ENCODE measurements at regions not wholly inside any gene's neighbourhood (a gene's known extent, or its start where the extent isn't known, plus 50 kb on each side); places are given as distances from the start of the nearest gene placed in this dataset.

DNA sequence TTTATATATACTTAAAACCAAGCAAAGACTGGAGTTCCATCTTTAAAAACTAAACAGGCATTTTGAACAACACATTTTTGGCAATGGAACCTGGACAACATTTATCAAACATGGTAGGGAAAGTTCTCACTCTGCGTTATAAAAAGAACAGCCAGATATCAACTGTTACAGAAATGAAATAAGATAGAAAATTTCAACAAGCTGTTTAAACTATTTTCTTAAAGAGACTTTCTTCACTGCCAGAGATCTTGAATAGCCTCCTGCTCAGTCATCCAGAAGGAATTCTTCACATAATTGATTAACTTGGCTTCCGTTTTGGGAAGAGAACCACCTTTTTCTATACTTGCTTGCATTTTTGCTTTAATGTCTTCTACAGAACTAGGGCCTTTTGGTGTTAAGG lies 166.0 kb upstream of the PIK3C3 start:
- Mint-ChIP-seq H3K4me3 (no peak overlapping the region), H3K9me3 (no peaks in the 10 kb centered on the region)
- no peak for ATAC-seq

DNA sequence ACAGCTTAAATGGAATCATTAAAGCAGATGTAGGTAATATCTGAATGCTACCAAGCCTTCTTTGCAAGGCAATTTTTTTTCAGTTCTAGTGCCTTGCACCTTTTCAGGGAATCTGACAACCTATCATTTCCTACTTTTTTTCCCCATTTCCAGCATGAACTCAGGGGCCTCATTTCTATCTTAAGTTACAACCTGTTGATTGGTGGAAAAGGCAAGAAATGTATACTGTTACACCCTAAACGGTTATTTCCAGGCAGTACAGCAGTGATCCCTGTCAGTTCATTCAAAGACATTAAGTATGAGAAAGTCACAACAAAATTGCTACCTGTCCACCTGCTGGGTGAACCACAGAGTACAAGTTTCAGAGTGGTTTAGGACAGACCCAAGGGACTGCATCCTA lies 171.2 kb upstream of the PIK3C3 start:
- no peak for ATAC-seq
- Mint-ChIP-seq H3K27ac (no peak overlapping the region), H3K4me1 (no peaks in the 10 kb centered on the region), H3K4me3 (no peak overlapping the region), H3K9me3 (no peaks in the 10 kb centered on the region), H3K27me3 (peaks cover 8% of the 10 kb centered on the region)
- no peak for DNase-seq

More for the DNA sequence above, 166.0 kb upstream of the PIK3C3 start:
- no peak overlapping the region for H3K27ac Mint-ChIP-seq
- DNase-seq, result no peak
- H3K4me1 Mint-ChIP-seq, result no peaks in the 10 kb centered on the region
- peaks cover 8% of the 10 kb centered on the region for H3K27me3 Mint-ChIP-seq

GRCh38 chr18:41783065-41783818 lies 171.8 kb upstream of the PIK3C3 start:
- no peaks in the 10 kb centered on the region for H3K9me3 Mint-ChIP-seq
- ATAC-seq (no peak), DNase-seq (no peak)
- peaks cover 8% of the 10 kb centered on the region for H3K27me3 Mint-ChIP-seq
- H3K4me3 Mint-ChIP-seq, result no peak overlapping the region
- H3K27ac Mint-ChIP-seq, result no peak overlapping the region
- no peaks in the 10 kb centered on the region for H3K4me1 Mint-ChIP-seq

- ATAC-seq, result no peak
- Mint-ChIP-seq H3K4me3 (no peak overlapping the region), H3K27me3 (peaks cover 2% of the 10 kb centered on the region), H3K27ac (no peak overlapping the region), H3K9me3 (no peaks in the 10 kb centered on the region), H3K4me1 (no peaks in the 10 kb centered on the region)
- DNase-seq, result no peak
Observed at GRCh38 chr18:41771973-41772372, 183.1 kb upstream of the PIK3C3 start.

- Mint-ChIP-seq H3K27me3 (peaks cover 11% of the 10 kb centered on the region), H3K9me3 (peaks cover 0 to 1% of the 10 kb centered on the region in 2 donors), H3K4me3 (no peak overlapping the region), H3K27ac (no peak overlapping the region), H3K4me1 (no peaks in the 10 kb centered on the region)
- no peak for ATAC-seq
- no peak for DNase-seq
Observed at GRCh38 chr18:41769265-41769664, 185.8 kb upstream of the PIK3C3 start.

GRCh38 chr18:41768467-41768866 lies 186.6 kb upstream of the PIK3C3 start:
- Mint-ChIP-seq H3K4me1 (no peaks in the 10 kb centered on the region), H3K27me3 (peaks cover 15% of the 10 kb centered on the region), H3K27ac (no peak overlapping the region), H3K4me3 (no peak overlapping the region), H3K9me3 (peaks cover 0 to 5% of the 10 kb centered on the region in 2 donors)
- DNase-seq, result no peak
- ATAC-seq, result no peak

- no peak overlapping the region for H3K4me3 Mint-ChIP-seq
- H3K27me3 Mint-ChIP-seq, result peaks cover 17% of the 10 kb centered on the region
- H3K4me1 Mint-ChIP-seq, result no peaks in the 10 kb centered on the region
- DNase-seq, result no peak
- H3K9me3 Mint-ChIP-seq, result peaks cover 0 to 5% of the 10 kb centered on the region in 2 donors
- ATAC-seq, result no peak
- H3K27ac Mint-ChIP-seq, result no peak overlapping the region
Observed at GRCh38 chr18:41767960-41768359, 187.1 kb upstream of the PIK3C3 start.

DNA sequence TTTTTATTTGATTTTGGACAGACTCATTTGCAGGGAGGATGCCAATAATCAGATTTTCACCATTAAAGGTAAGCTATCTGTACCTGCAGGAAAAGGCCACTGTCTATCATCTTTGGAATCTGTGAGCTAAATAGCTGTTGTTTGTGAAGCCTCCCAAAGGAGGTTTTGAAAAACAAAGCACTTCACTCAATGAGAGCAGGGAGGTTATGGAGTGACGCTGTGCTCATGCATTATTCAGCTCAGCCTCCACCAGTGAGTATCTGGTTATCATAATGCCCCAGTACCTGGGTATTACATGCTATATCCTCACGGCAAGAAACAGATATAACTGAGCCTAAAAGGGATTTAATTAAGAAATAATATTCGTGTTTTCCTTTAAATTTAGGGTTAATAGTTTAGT lies 189.6 kb upstream of the PIK3C3 start:
- Mint-ChIP-seq H3K4me1 (no peaks in the 10 kb centered on the region), H3K27me3 (peaks cover 21% of the 10 kb centered on the region), H3K27ac (no peak overlapping the region), H3K9me3 (peaks cover 0 to 5% of the 10 kb centered on the region in 2 donors), H3K4me3 (no peak overlapping the region)
- ATAC-seq (no peak), DNase-seq (no peak)

DNA sequence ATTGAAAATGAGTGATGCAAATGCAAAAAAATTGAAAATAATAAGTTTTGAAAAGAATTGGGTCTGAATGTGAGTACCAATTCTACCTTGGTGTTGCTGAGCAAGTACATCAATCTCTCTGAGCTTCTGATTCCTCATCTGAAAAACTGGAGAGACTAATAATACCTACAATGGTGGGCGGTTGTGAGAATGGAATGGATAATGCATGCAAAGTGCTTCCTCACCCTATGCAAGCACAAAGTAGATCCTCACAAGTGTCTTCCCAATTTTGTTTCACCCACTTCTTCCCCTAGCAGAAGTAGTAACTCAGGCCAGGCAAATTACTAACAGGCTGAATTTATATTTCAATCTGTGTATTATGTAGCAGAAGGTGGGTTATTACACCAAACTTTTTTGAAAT lies 191.7 kb upstream of the PIK3C3 start:
- ATAC-seq (no peak), DNase-seq (no peak)
- Mint-ChIP-seq H3K27me3 (peaks cover 21% of the 10 kb centered on the region), H3K4me3 (no peak overlapping the region), H3K27ac (no peak overlapping the region), H3K9me3 (peaks cover 0 to 9% of the 10 kb centered on the region in 2 donors), H3K4me1 (no peaks in the 10 kb centered on the region)

GRCh38 chr18:41761333-41762018 lies 193.6 kb upstream of the PIK3C3 start:
- peaks cover 14% of the 10 kb centered on the region for H3K27me3 Mint-ChIP-seq
- no peak overlapping the region for H3K27ac Mint-ChIP-seq
- DNase-seq (no peak), ATAC-seq (no peak)
- no peaks in the 10 kb centered on the region for H3K4me1 Mint-ChIP-seq
- H3K9me3 Mint-ChIP-seq, result peaks cover 0 to 10% of the 10 kb centered on the region in 2 donors
- no peak overlapping the region for H3K4me3 Mint-ChIP-seq

DNA sequence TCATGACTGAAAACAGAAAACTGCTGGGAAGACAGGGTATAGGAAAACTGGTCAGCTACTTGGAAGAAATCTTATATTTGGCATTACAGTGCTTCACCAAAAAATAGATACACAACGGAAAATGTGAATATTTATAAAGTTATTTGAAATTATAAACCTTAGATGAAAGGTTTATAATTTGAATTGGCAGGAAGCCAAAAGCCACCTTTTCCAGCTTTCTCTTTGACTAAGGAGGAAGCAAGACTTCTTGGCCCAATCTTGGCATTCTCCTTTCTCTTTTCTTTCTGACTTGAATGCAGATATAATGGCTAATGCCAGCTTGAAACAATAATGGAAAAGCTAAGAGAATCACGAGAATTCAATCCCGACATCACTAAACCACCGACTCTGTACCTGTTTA lies 196.5 kb upstream of the PIK3C3 start:
- ATAC-seq, result no peak
- H3K9me3 Mint-ChIP-seq, result peaks cover 0 to 10% of the 10 kb centered on the region in 2 donors
- peaks cover 7% of the 10 kb centered on the region for H3K27me3 Mint-ChIP-seq
- H3K4me3 Mint-ChIP-seq, result no peak overlapping the region
- no peak for DNase-seq
- H3K4me1 Mint-ChIP-seq, result no peaks in the 10 kb centered on the region
- no peak overlapping the region for H3K27ac Mint-ChIP-seq

DNA sequence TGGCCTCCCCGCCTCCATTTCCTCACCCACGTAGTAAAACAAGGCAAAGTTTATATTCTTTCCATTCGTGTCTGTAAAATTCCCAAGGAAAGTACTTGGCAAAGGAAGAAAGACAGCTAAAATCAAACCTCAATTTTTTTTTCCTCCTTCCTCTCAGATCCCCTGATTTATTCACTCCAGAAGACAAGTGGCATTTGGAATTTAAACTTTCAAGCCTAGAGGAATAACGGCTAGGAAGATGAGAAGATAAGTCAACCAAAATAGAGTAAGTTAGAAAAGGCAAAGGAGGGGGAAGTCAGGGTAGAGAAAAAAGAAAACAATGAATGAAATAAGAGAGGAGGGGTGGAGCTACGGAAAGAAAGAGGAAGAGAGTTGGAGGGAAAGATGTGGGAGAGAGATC lies 198.9 kb upstream of the PIK3C3 start:
- Mint-ChIP-seq H3K4me1 (no peaks in the 10 kb centered on the region), H3K27ac (no peak overlapping the region), H3K9me3 (peaks cover 0 to 10% of the 10 kb centered on the region in 2 donors), H3K4me3 (no peak overlapping the region), H3K27me3 (no peaks in the 10 kb centered on the region)
- no peak for ATAC-seq
- no peak for DNase-seq

DNA sequence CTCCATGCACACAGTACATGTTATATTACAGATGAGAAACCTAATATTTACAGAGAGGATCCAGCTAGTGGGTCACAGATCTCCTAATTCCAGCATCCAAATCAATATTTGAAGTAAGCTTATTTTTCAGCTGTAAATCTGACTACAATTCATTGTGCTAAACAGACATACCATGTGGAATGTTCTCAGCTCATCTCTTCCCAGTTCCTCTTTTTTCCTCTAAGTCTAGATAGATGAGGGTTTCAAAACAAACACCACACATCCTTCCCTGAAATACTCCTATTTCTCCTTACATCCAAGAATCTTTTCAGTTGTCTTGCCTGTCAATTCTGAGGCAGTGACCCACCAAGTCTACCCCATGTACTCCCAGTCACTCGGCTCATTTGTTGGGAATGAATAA lies 200.7 kb upstream of the PIK3C3 start:
- no peaks in the 10 kb centered on the region for H3K27me3 Mint-ChIP-seq
- H3K9me3 Mint-ChIP-seq, result peaks cover 0 to 6% of the 10 kb centered on the region in 2 donors
- DNase-seq (no peak), ATAC-seq (no peak)
- H3K27ac Mint-ChIP-seq, result no peak overlapping the region
- no peaks in the 10 kb centered on the region for H3K4me1 Mint-ChIP-seq
- no peak overlapping the region for H3K4me3 Mint-ChIP-seq

GRCh38 chr18:41753826-41754225 lies 201.2 kb upstream of the PIK3C3 start:
- Mint-ChIP-seq H3K4me1 (no peaks in the 10 kb centered on the region), H3K4me3 (no peak overlapping the region), H3K9me3 (peaks cover 0 to 6% of the 10 kb centered on the region in 2 donors), H3K27me3 (no peaks in the 10 kb centered on the region), H3K27ac (no peak overlapping the region)
- ATAC-seq (no peak), DNase-seq (no peak)

DNA sequence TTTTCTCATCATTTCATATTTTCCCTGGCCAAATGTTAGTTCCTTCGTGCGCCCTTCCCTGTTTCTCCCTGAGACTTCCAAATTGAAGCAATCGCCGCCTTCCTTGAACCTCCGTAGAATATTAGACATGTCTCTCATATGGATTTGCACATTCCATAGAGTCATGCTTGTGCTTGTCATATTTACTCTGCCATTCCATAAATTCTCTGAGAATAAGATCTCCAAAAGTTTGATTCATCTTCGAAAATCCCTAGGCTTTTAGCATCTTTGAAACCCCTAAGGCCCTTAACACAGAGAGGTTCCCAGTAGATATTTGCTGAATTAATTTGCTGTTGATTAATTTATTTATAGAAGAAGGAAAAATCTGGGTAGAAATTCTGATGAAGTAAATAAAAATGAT lies 202.2 kb upstream of the PIK3C3 start:
- no peaks in the 10 kb centered on the region for H3K4me1 Mint-ChIP-seq
- DNase-seq (no peak), ATAC-seq (no peak)
- peaks cover 0 to 6% of the 10 kb centered on the region in 2 donors for H3K9me3 Mint-ChIP-seq
- no peak overlapping the region for H3K27ac Mint-ChIP-seq
- H3K4me3 Mint-ChIP-seq, result no peak overlapping the region
- H3K27me3 Mint-ChIP-seq, result no peaks in the 10 kb centered on the region

DNA sequence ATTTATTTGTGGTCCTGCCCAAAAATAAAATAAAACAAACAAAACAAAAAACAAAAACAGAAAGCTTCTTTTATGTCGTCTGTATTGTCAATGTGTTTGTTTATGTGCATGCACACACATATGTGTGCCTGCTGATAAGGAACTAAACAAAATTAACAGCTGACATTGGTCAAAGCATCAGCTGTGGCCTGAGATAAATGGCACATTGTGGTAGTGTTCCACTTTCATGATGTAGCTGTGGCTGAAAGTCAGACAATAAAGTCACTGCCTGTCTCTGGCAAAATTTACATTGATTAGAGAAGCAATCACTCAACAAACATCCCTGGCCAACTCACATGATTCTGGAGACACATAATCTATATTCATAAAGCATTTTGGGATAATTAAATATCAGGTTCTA lies 203.4 kb upstream of the PIK3C3 start:
- no peak for ATAC-seq
- DNase-seq, result no peak
- H3K27me3 Mint-ChIP-seq, result no peaks in the 10 kb centered on the region
- no peak overlapping the region for H3K4me3 Mint-ChIP-seq
- no peak overlapping the region for H3K27ac Mint-ChIP-seq
- no peaks in the 10 kb centered on the region for H3K4me1 Mint-ChIP-seq
- peaks cover 0 to 6% of the 10 kb centered on the region in 2 donors for H3K9me3 Mint-ChIP-seq
